ENCODE measurements at regions not wholly inside any gene's neighbourhood (a gene's known extent, or its start where the extent isn't known, plus 50 kb on each side); places are given as distances from the start of the nearest gene placed in this dataset.

GRCh38 chr5:58185801-58186200 is 274.1 kb downstream of the PLK2 start:
- Histone ChIP-seq H3K27ac (no peak overlapping the region), H3K9me3 (no peaks in the 10 kb centered on the region), H3K36me3 (no peaks in the 10 kb centered on the region), H3K27me3 (no peaks in the 10 kb centered on the region), H3K4me1 (peaks cover 0 to 35% (median 9%) of the 10 kb centered on the region in 12 donors), H3K4me3 (no peak overlapping the region)
- no peak for TF ChIP-seq POLR2A (IDR thresholded peaks at IDR 0.05)
- no peak for TF ChIP-seq CTCF (IDR thresholded peaks at IDR 0.05)
- DNase-seq: no peak
- WGBS, 4 donors: 47 to 75% (median 57%) methylated on average over 3 of the region's 3 CpGs
- intact Hi-C loops (cut with DNase I): loop anchor here in 2 of 10 donors (5.0 to 10.0 kb wide), 2 partner anchors 114 to 269 kb away; no protein-coding TSS in a partner anchor
- ATAC-seq: peak in 2 of 4 donors; percentile 20 to 36

GRCh38 chr5:58185397-58185796 is 274.5 kb downstream of the PLK2 start:
- Histone ChIP-seq H3K36me3 (no peaks in the 10 kb centered on the region), H3K27ac (no peak overlapping the region), H3K9me3 (no peaks in the 10 kb centered on the region), H3K27me3 (no peaks in the 10 kb centered on the region), H3K4me1 (peaks cover 0 to 35% (median 9%) of the 10 kb centered on the region in 12 donors), H3K4me3 (no peak overlapping the region)
- intact Hi-C loops (cut with DNase I): loop anchor here in 2 of 10 donors (5.0 to 10.0 kb wide), 2 partner anchors 113 to 269 kb away; no protein-coding TSS in a partner anchor
- no peak for TF ChIP-seq POLR2A (IDR thresholded peaks at IDR 0.05)
- WGBS, 4 donors: 93 to 97% (median 96%) methylated on average over 2 of the region's 2 CpGs
- DNase-seq (no peak), ATAC-seq (no peak)

GRCh38 chr5:58184910-58185309 is 275.0 kb downstream of the PLK2 start:
- Histone ChIP-seq H3K9me3 (no peaks in the 10 kb centered on the region), H3K27ac (no peak overlapping the region), H3K27me3 (no peaks in the 10 kb centered on the region), H3K4me1 (peaks cover 0 to 35% (median 9%) of the 10 kb centered on the region in 12 donors), H3K4me3 (no peak overlapping the region), H3K36me3 (no peaks in the 10 kb centered on the region)
- 91 to 98% (median 96%) methylated on average over 2 of the region's 2 CpGs for WGBS, 4 donors
- ATAC-seq (no peak), DNase-seq (no peak)
- no peak for TF ChIP-seq CTCF (IDR thresholded peaks at IDR 0.05)
- TF ChIP-seq POLR2A (IDR thresholded peaks at IDR 0.05): no peak
- intact Hi-C loops (cut with DNase I): loop anchor here in 2 of 10 donors (5.0 to 10.0 kb wide), 3 partner anchors 57 to 270 kb away; no protein-coding TSS in a partner anchor

- H3K4me3 ChIP-seq: no peak overlapping the region
- DNase-seq (no peak), ATAC-seq (no peak)
- no peaks in the 10 kb centered on the region for H3K9me3 ChIP-seq
- H3K27me3 ChIP-seq: no peaks in the 10 kb centered on the region
- WGBS, 4 donors: 95 to 98% (median 97%) methylated on average over 2 of the region's 2 CpGs
- intact Hi-C loops (cut with DNase I): loop anchor here in 2 of 10 donors (5.0 to 10.0 kb wide), 2 partner anchors 59 to 271 kb away; no protein-coding TSS in a partner anchor
- no peak overlapping the region for H3K27ac ChIP-seq
- peaks cover 0 to 27% (median 8%) of the 10 kb centered on the region in 12 donors for H3K4me1 ChIP-seq
- H3K36me3 ChIP-seq: no peaks in the 10 kb centered on the region
- no peak for TF ChIP-seq CTCF (IDR thresholded peaks at IDR 0.05)
- TF ChIP-seq POLR2A (IDR thresholded peaks at IDR 0.05): no peak
These were observed 276.1 kb downstream of the PLK2 start for GRCh38 chr5:58183786-58184085.
